A549 (cell line): ENCODE measurements at regions not wholly inside any gene's neighbourhood (a gene's known extent, or its start where the extent isn't known, plus 50 kb on each side); places are given as distances from the start of the nearest gene placed in this dataset.

Experiments
- ATAC-seq, 2 experiments: fragments of 200-7000 bp in 1 of 2; fragments of >200 bp in 1 of 2; cut with Nextera tagmentation in 1 of 2; cut with Tn5 transposase in 1 of 2; 3 replicates each; pipeline versions ENCODE4 v1.8.0 to v1.9.1; 2018 to 2020; ENCODE audit warnings: mild to moderate bottlenecking in 1 of 2, moderate library complexity in 1 of 2
- CTCF ChIA-PET: fragments of 300-600 bp; sonication (Branson Sonifier 250); formaldehyde crosslinking; extraction: SDS; loops from one replicate; lab custom pipeline; 2021; ENCODE audit warnings: antibody characterized with exemption, inconsistent platforms; lab: Yijun Ruan, JAX
- POLR2A ChIA-PET: fragments of 350-600 bp; formaldehyde crosslinking; extraction: SDS; loops from one replicate; lab custom pipeline; 2021; ENCODE audit warnings: antibody characterized with exemption, inconsistent platforms; lab: Yijun Ruan, JAX
- DNase-seq, 2 experiments: peaks; one replicate each; pipeline versions ENCODE4 v3.0.0 to v3.0.0-alpha.2; 2011 to 2016; ENCODE audit warnings: low read depth in 1 of 2, low spot score in 1 of 2
- FAIRE-seq: peaks from 2 replicates; lab custom pipeline; 2011; peaks lifted over from hg19 to GRCh38; lab: Jason Lieb, UNC
- H3K27ac ChIP-seq, 2 experiments: fragments of >200 bp; sonication (Bioruptor Twin); formaldehyde crosslinking; 3 replicates each; pipeline ENCODE4 v1.5.1; 2016 to 2017
- H3K4me1 ChIP-seq: fragments of >200 bp; sonication (Bioruptor Twin); formaldehyde crosslinking; 3 replicates; pipeline ENCODE4 v1.6.1; 2016
- H3K4me2 ChIP-seq: fragments of >200 bp; sonication (Bioruptor Twin); formaldehyde crosslinking; 3 replicates; pipeline ENCODE4 v1.6.1; 2016
- H3K4me3 ChIP-seq: fragments of >200 bp; sonication (Bioruptor Twin); formaldehyde crosslinking; 3 replicates; pipeline ENCODE4 v1.5.1; 2016
- H3K9me3 ChIP-seq: fragments of >200 bp; sonication (Bioruptor Twin); formaldehyde crosslinking; 3 replicates; pipeline ENCODE4 v1.6.1; 2016
- BHLHE40 ChIP-seq: IDR thresholded peaks from 2 replicates; pipeline ENCODE4 v1.6.1; 2012; ENCODE audit warnings: low read depth, low read length, inconsistent platforms
- CBX2 ChIP-seq: fragments of 200-600 bp; sonication (generic); IDR thresholded peaks from 2 replicates; pipeline ENCODE4 v1.6.1; 2016; ENCODE audit warnings: low read depth, mild to moderate bottlenecking, borderline replicate concordance
- CBX8 ChIP-seq: fragments of 200-600 bp; sonication (generic); IDR thresholded peaks from 2 replicates; pipeline ENCODE4 v1.6.1; 2016
- CTCF ChIP-seq: fragments of >200 bp; sonication (Bioruptor Twin); formaldehyde crosslinking; IDR thresholded peaks from 3 replicates; pipeline ENCODE4 v1.5.1; 2016
- EHF ChIP-seq: fragments of 250-450 bp; sonication (Bioruptor Pico); IDR thresholded peaks from 2 replicates; pipeline ENCODE4 v1.5.0; 2020; ENCODE audit warnings: mild to moderate bottlenecking
- EHMT2 ChIP-seq: fragments of 200-600 bp; sonication (generic); IDR thresholded peaks from 2 replicates; pipeline ENCODE4 v1.6.1; 2016; ENCODE audit warnings: antibody characterized with exemption, low read depth, mild to moderate bottlenecking, moderate library complexity
- EP300 ChIP-seq, 2 experiments: fragments of >200 bp; sonication (Bioruptor Twin); formaldehyde crosslinking; IDR thresholded peaks; 2 replicates in 1 of 2; 3 replicates in 1 of 2; pipeline ENCODE4 v1.6.1; 2016 to 2017
- FOSB ChIP-seq: fragments of 250-450 bp; sonication (Bioruptor Pico); IDR thresholded peaks from 2 replicates; pipeline ENCODE4 v1.5.0; 2020; ENCODE audit warnings: mild to moderate bottlenecking, moderate library complexity
- FOSL2 ChIP-seq, 2 experiments: fragments of 450-650 bp in 1 of 2; fragments of >200 bp in 1 of 2; sonication (Bioruptor Twin) in 1 of 2; formaldehyde crosslinking; IDR thresholded peaks; 2 replicates each; pipeline versions ENCODE4 v1.5.0 to v1.6.1; 2016 to 2020; ENCODE audit warnings: mild to moderate bottlenecking in 1 of 2, moderate library complexity in 1 of 2
- HOXB5 ChIP-seq: fragments of 250-450 bp; sonication (Bioruptor Pico); IDR thresholded peaks from 2 replicates; pipeline ENCODE4 v1.5.0; 2020; ENCODE audit warnings: mild to moderate bottlenecking, moderate library complexity
- MAFK ChIP-seq: fragments of 450-650 bp; IDR thresholded peaks from 2 replicates; pipeline ENCODE4 v1.6.1; 2014; ENCODE audit not compliant: partially characterized antibody
- MAZ ChIP-seq: fragments of 150-350 bp; IDR thresholded peaks from 2 replicates; pipeline ENCODE4 v1.6.1; 2014; ENCODE audit warnings: antibody characterized with exemption, low read depth, low read length, borderline replicate concordance
- NFE2L2 ChIP-seq: fragments of 150-350 bp; conservative IDR thresholded peaks from 2 replicates; pipeline ENCODE4 v1.6.1; 2014; ENCODE audit warnings: low read length
- NR3C1 ChIP-seq: fragments of >200 bp; sonication (Bioruptor Twin); formaldehyde crosslinking; IDR thresholded peaks from 3 replicates; pipeline ENCODE4 v1.6.1; 2017
- POLR2AphosphoS2 ChIP-seq: conservative IDR thresholded peaks from 2 replicates; pipeline ENCODE4 v1.6.1; 2012; ENCODE audit warnings: low read length, improper control_type of control experiment, inconsistent platforms
- RAD21 ChIP-seq, 2 experiments: fragments of >200 bp in 1 of 2; sonication (Bioruptor Twin) in 1 of 2; formaldehyde crosslinking in 1 of 2; IDR thresholded peaks in 1 of 2; conservative IDR thresholded peaks in 1 of 2; 2 replicates in 1 of 2; 3 replicates in 1 of 2; pipeline ENCODE4 v1.6.1; 2012 to 2018; ENCODE audit warnings: inconsistent platforms in 1 of 2
- REST ChIP-seq: fragments of 200-600 bp; sonication (generic); IDR thresholded peaks from 2 replicates; pipeline ENCODE4 v1.6.1; 2016; ENCODE audit warnings: antibody characterized with exemption, mild to moderate bottlenecking, moderate library complexity
- TFCP2L1 ChIP-seq: fragments of 250-450 bp; sonication (Bioruptor Pico); IDR thresholded peaks from 2 replicates; pipeline ENCODE4 v1.5.0; 2021; ENCODE audit warnings: mild to moderate bottlenecking
- ZNF302 ChIP-seq: fragments of 250-450 bp; sonication (Bioruptor Pico); IDR thresholded peaks from 2 replicates; pipeline ENCODE4 v1.9.0; 2021; ENCODE audit warnings: inconsistent platforms, mild to moderate bottlenecking, moderate library complexity
- WGBS: methylation state at CpG from one replicate; pipeline ENCODE4 v1.1.6; 2017; ENCODE audit errors: missing lambda C conversion rate; 5-methylcytosine and 5-hydroxymethylcytosine counted together

GRCh38 chr16:64060631-64061030, 1061.2 kb downstream of the CDH11 start:
- ChIA-PET CTCF (interaction anchor here (1.1 kb wide), 1 partner anchor 9 kb away, joined by 3 read pairs; no protein-coding TSS in a partner anchor), POLR2A (no interaction called here)
- H3K4me2 ChIP-seq = no peak overlapping the region
- H3K9me3 ChIP-seq = no peaks in the 10 kb centered on the region
- H3K4me3 ChIP-seq = no peak overlapping the region
- no peak for DNase-seq
- H3K27ac ChIP-seq = no peak overlapping the region
- WGBS = 43% methylated on average over 3 of the region's 3 CpGs
- TF ChIP-seq EHMT2 (no peak), NFE2L2 (no peak), POLR2AphosphoS2 (no peak), TFCP2L1 (no peak), CTCF (no peak), FOSL2 (IDR thresholded peaks at IDR 0.05) (no peak), FOSL2 (CRISPR knock-in tag; IDR thresholded peaks at IDR 0.05) (no peak), HOXB5 (CRISPR knock-in tag) (no peak), NR3C1 (no peak), REST (no peak), EP300 (IDR thresholded peaks at IDR 0.05) (no peak), MAZ (no peak), ZNF302 (no peak), CBX8 (no peak)
- FAIRE-seq = no peak
- ATAC-seq = no peak
- H3K4me1 ChIP-seq = no peaks in the 10 kb centered on the region

- Histone ChIP-seq H3K27ac (no peak overlapping the region), H3K4me2 (no peak overlapping the region), H3K9me3 (no peaks in the 10 kb centered on the region), H3K4me3 (no peak overlapping the region), H3K4me1 (no peaks in the 10 kb centered on the region)
- CTCF ChIA-PET = no interaction called here
- POLR2A ChIA-PET = no interaction called here
- FAIRE-seq = no peak
- WGBS = 15% methylated on average over 3 of the region's 3 CpGs
- ATAC-seq = no peak
- DNase-seq = no peak
- TF ChIP-seq MAFK = no peak
- no peak for TF ChIP-seq CBX2
- no peak for TF ChIP-seq HOXB5 (CRISPR knock-in tag)
- TF ChIP-seq ZNF302 = no peak
- TF ChIP-seq EHF (CRISPR knock-in tag) = no peak
- TF ChIP-seq FOSB = no peak
- TF ChIP-seq CTCF = no peak
Measured at GRCh38 chr16:64058685-64059084, 1063.2 kb downstream of the CDH11 start.

- TF ChIP-seq BHLHE40 (no peak), RAD21 (conservative IDR thresholded peaks at IDR 0.05 in 1 of 2, IDR thresholded peaks at IDR 0.05 in 1 of 2) (peak; percentile 15 to 33; a peak in 1 of 5 replicates)
- TF ChIP-seq, all 56 proteins: peak for 1
- Histone ChIP-seq H3K4me1 (no peaks in the 10 kb centered on the region), H3K4me3 (no peak overlapping the region), H3K27ac (no peak overlapping the region), H3K9me3 (no peaks in the 10 kb centered on the region), H3K4me2 (no peak overlapping the region)
- DNase-seq (no peak), ATAC-seq (no peak), FAIRE-seq (no peak)
- CTCF ChIA-PET = interaction anchor here (1.2 to 1.6 kb wide), 2 partner anchors 9 to 590 kb away, joined by 3 read pairs; no protein-coding TSS in a partner anchor
- POLR2A ChIA-PET = no interaction called here
Measured at GRCh38 chr16:64051824-64052223, 1070.0 kb downstream of the CDH11 start.
